GM23338 (cell line): ENCODE measurements at regions not wholly inside any gene's neighbourhood (a gene's known extent, or its start where the extent isn't known, plus 50 kb on each side); places are given as distances from the start of the nearest gene placed in this dataset.

Experiments
- ATAC-seq: fragments of 200-7000 bp; cut with Tn5 transposase; 3 replicates; pipeline ENCODE4 v1.9.1; 2020
- DNase-seq: peaks from one replicate; pipeline ENCODE4 v3.0.0-alpha.2; 2015; ENCODE audit warnings: low spot score
- H2AFZ ChIP-seq: fragments of 200-600 bp; sonication (generic); 2 replicates; pipeline ENCODE4 v1.8.0; 2016; ENCODE audit warnings: antibody characterized with exemption, mild to moderate bottlenecking, moderate library complexity
- H3F3A ChIP-seq: fragments of 200-600 bp; sonication (generic); replicated peaks from 2 replicates; pipeline ENCODE4 v1.8.0; 2017; ENCODE audit warnings: antibody characterized with exemption, mixed run types, low read depth
- H3K27ac ChIP-seq: fragments of 200-600 bp; sonication (generic); 2 replicates; pipeline ENCODE4 v1.6.1; 2016; ENCODE audit warnings: low read depth
- H3K27me3 ChIP-seq: fragments of 200-600 bp; sonication (generic); 2 replicates; pipeline ENCODE4 v1.8.0; 2016; ENCODE audit warnings: mild to moderate bottlenecking, mixed run types, moderate library complexity; ENCODE audit not compliant: insufficient read depth
- H3K36me3 ChIP-seq: fragments of 200-600 bp; sonication (generic); 2 replicates; pipeline ENCODE4 v1.8.0; 2016; ENCODE audit warnings: mild to moderate bottlenecking; ENCODE audit not compliant: insufficient read depth
- H3K4me1 ChIP-seq: fragments of 200-600 bp; sonication (generic); 2 replicates; pipeline ENCODE4 v1.8.0; 2016; ENCODE audit warnings: mild to moderate bottlenecking, moderate library complexity; ENCODE audit not compliant: insufficient read depth
- H3K4me2 ChIP-seq: fragments of 200-600 bp; sonication (generic); 2 replicates; pipeline ENCODE4 v1.7.1; 2017; ENCODE audit warnings: mixed run types
- H3K4me3 ChIP-seq: fragments of 200-600 bp; sonication (generic); 2 replicates; pipeline ENCODE4 v1.6.1; 2016; ENCODE audit warnings: mixed run types
- H3K79me2 ChIP-seq: fragments of 200-600 bp; sonication (generic); replicated peaks from 2 replicates; pipeline ENCODE4 v1.8.0; 2017; ENCODE audit warnings: mild to moderate bottlenecking; ENCODE audit not compliant: insufficient read depth
- H3K9me2 ChIP-seq: fragments of 200-600 bp; sonication (generic); 2 replicates; pipeline ENCODE4 v1.8.0; 2017; ENCODE audit not compliant: insufficient read depth
- H4K20me1 ChIP-seq: fragments of 200-600 bp; sonication (generic); replicated peaks from 2 replicates; pipeline ENCODE4 v1.8.0; 2017; ENCODE audit warnings: mild to moderate bottlenecking; ENCODE audit not compliant: insufficient read depth
- H3K27ac Mint-ChIP-seq: 2 replicates; pipeline ENCODE4 v1.8.0; 2020; ENCODE audit warnings: inconsistent platforms, mild to moderate bottlenecking, moderate library complexity, mixed read lengths
- H3K27me3 Mint-ChIP-seq: 3 replicates; pipeline ENCODE4 v1.8.0; 2022; ENCODE audit warnings: low read depth, mild to moderate bottlenecking, moderate library complexity, mixed read lengths, inconsistent platforms; ENCODE audit not compliant: insufficient read depth, poor library complexity
- H3K36me3 Mint-ChIP-seq: 3 replicates; pipeline ENCODE4 v1.8.0; 2021; ENCODE audit warnings: low read depth, mild to moderate bottlenecking, inconsistent platforms, moderate library complexity, mixed read lengths
- H3K4me1 Mint-ChIP-seq: 3 replicates; pipeline ENCODE4 v1.8.0; 2020; ENCODE audit warnings: mild to moderate bottlenecking, inconsistent platforms, mixed read lengths
- H3K4me3 Mint-ChIP-seq: 3 replicates; pipeline ENCODE4 v1.8.0; 2021; ENCODE audit warnings: moderate library complexity, mild to moderate bottlenecking, inconsistent platforms, mixed read lengths
- H3K9me3 Mint-ChIP-seq: 3 replicates; pipeline ENCODE4 v1.8.0; 2020; ENCODE audit warnings: moderate library complexity, mild to moderate bottlenecking, inconsistent platforms, mixed read lengths
- CREB1 ChIP-seq: fragments of 250-450 bp; sonication (Bioruptor Pico); IDR thresholded peaks from 2 replicates; pipeline ENCODE4 v1.5.0; 2020; ENCODE audit warnings: low read depth, mild to moderate bottlenecking, moderate library complexity
- JUNB ChIP-seq: IDR thresholded peaks from one replicate; pipeline ENCODE4 v1.6.1; 2016; ENCODE audit warnings: antibody characterized with exemption; ENCODE audit not compliant: unreplicated experiment
- NANOG ChIP-seq: IDR thresholded peaks from 2 replicates; pipeline ENCODE4 v1.6.1; 2016; ENCODE audit warnings: antibody characterized with exemption, borderline replicate concordance
- POLR2AphosphoS5 ChIP-seq: IDR thresholded peaks from 2 replicates; pipeline ENCODE4 v1.6.1; 2016; ENCODE audit warnings: antibody characterized with exemption, low read depth
- STAT1 ChIP-seq: IDR thresholded peaks from one replicate; pipeline ENCODE4 v1.6.1; 2016; ENCODE audit warnings: antibody characterized with exemption; ENCODE audit not compliant: unreplicated experiment
- ZNF331 ChIP-seq: fragments of 250-450 bp; sonication (Bioruptor Pico); IDR thresholded peaks from 2 replicates; pipeline ENCODE4 v1.5.0; 2020; ENCODE audit warnings: low read depth, mild to moderate bottlenecking, moderate library complexity
- TF ChIP-seq, protein P1 (sequence below): IDR thresholded peaks from 2 replicates; pipeline ENCODE4 v1.6.1; 2016; ENCODE audit warnings: antibody characterized with exemption

DNA sequence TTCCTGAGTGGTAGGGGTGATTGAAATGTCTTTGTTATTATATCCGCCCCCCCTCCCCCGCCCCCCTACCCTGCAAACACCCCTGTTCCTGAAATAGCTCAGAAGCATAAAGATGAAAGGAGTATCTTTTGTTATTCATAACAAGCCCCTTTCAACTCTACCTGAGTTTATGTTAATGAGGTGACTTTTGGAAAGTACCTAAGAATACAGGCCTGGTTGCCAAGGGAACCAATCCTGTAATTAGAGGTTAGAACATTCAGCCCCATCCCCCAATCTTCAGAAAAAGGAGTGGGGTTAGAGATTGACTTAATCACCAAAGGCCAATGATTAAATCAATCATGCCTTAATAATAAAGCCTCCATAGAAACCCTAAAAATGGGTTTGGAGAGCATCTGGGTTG is 979.2 kb upstream of the GJE1 start:
- Histone ChIP-seq H3F3A (no peaks in the 10 kb centered on the region), H2AFZ (no peak overlapping the region), H3K79me2 (no peaks in the 10 kb centered on the region), H4K20me1 (no peaks in the 10 kb centered on the region), H3K36me3 (no peaks in the 10 kb centered on the region), H3K27ac (peak overlapping the region; percentile 48; the same call in 1 of the 2 replicates), H3K27me3 (no peaks in the 10 kb centered on the region), H3K4me1 (peaks cover 22% of the 10 kb centered on the region), H3K4me3 (no peak overlapping the region), H3K4me2 (no peak overlapping the region), H3K9me2 (peaks cover 16% of the 10 kb centered on the region; the same call in 1 of the 2 replicates)
- peak; percentile 85 for ATAC-seq
- Mint-ChIP-seq H3K9me3 (peaks cover 55% of the 10 kb centered on the region), H3K4me3 (no peak overlapping the region), H3K36me3 (peaks cover 60% of the 10 kb centered on the region), H3K4me1 (peaks cover 20% of the 10 kb centered on the region), H3K27ac (peak overlapping the region; percentile 94; the same call in 1 of the 2 replicates), H3K27me3 (no peaks in the 10 kb centered on the region)
- TF ChIP-seq NANOG (peak; percentile 37; the same call in 1 of the 2 replicates), JUNB (no peak)
- peak; percentile 94 for DNase-seq

DNA sequence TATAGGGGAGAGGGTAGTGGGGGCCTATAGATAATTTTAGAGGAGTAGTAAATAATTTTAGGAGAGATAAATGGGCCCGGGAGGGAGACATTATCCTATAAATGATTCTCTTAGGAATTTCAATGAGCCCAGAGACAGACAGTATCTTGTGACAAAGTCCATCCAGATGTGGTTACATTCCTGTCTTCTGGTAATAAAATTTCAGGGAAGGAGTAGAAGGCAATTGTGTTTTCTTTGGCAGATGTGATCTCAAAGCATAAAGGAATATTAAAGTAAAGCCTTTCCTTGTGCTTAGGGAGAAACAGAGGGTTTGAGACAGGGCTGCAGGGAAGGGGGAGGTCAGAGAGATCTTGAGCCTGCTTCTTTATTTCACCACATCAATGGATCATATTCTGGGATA is 979.8 kb upstream of the GJE1 start:
- Mint-ChIP-seq H3K27ac (peak overlapping the region; percentile 94), H3K9me3 (peaks cover 61% of the 10 kb centered on the region), H3K4me3 (no peak overlapping the region), H3K36me3 (peaks cover 66% of the 10 kb centered on the region), H3K4me1 (peaks cover 20% of the 10 kb centered on the region), H3K27me3 (no peaks in the 10 kb centered on the region)
- Histone ChIP-seq H3K27ac (peak overlapping the region; percentile 94), H3K79me2 (no peaks in the 10 kb centered on the region), H3K27me3 (no peaks in the 10 kb centered on the region), H3K36me3 (no peaks in the 10 kb centered on the region; the same call in 1 of the 2 replicates), H2AFZ (no peak overlapping the region), H3F3A (no peaks in the 10 kb centered on the region), H3K4me1 (peaks cover 22% of the 10 kb centered on the region), H3K4me3 (no peak overlapping the region), H4K20me1 (no peaks in the 10 kb centered on the region), H3K4me2 (peak overlapping the region; percentile 55), H3K9me2 (peaks cover 22% of the 10 kb centered on the region; the same call in 1 of the 2 replicates)
- ATAC-seq: no peak
- no peak for TF ChIP-seq ZNF331 (CRISPR knock-in tag)
- TF ChIP-seq, protein P1, sequence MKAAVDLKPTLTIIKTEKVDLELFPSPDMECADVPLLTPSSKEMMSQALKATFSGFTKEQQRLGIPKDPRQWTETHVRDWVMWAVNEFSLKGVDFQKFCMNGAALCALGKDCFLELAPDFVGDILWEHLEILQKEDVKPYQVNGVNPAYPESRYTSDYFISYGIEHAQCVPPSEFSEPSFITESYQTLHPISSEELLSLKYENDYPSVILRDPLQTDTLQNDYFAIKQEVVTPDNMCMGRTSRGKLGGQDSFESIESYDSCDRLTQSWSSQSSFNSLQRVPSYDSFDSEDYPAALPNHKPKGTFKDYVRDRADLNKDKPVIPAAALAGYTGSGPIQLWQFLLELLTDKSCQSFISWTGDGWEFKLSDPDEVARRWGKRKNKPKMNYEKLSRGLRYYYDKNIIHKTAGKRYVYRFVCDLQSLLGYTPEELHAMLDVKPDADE: no peak
- no peak for TF ChIP-seq POLR2AphosphoS5
- no peak for DNase-seq

DNA sequence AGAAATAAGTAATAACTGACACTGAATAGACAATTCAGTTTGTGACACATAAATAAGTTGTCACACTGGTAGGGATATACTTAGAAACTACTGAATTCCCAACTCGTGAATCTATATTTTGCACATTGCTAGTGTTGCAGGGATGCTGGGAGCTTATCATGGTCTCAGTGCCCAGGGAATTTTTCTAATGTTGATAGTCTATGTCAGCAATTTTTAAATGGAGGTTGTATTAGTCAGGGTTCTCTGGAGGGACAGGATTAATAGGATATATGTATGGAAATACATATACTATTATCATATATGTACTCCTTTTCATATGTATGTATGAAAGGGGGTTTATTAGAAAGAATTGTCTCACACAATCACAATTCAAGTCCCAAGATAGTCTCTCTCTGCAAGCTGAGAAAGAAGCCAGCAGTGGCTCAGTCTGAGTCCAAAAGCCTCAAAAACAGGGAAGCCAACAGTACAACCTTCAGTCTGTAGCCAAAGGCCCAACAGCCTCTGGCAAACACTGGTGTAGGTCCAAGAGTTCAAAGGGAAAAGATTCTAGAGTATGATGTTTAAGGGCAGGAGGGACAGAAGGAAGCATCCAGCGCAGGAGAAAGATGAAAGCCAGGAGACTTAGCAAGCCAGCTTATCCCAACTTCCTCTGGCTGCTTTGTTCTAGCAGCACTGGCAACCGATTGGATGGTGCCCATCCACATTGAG is 980.9 kb upstream of the GJE1 start:
- H3K27ac ChIP-seq: peak overlapping the region; percentile 94
- ATAC-seq (no peak), DNase-seq (no peak)
- Mint-ChIP-seq H3K27me3 (no peaks in the 10 kb centered on the region), H3K36me3 (peaks cover 66% of the 10 kb centered on the region), H3K27ac (peak overlapping the region; percentile 33; the same call in 1 of the 2 replicates), H3K4me1 (peaks cover 20% of the 10 kb centered on the region), H3K9me3 (peaks cover 61% of the 10 kb centered on the region), H3K4me3 (no peak overlapping the region)
- H3K4me2 ChIP-seq: 0 out of 2 replicates have a peak overlapping the region, but pooled peaks have one; percentile 55
- no peaks in the 10 kb centered on the region; the same call in 1 of the 2 replicates for H3K36me3 ChIP-seq
- peak overlapping the region; percentile 87 for H2AFZ ChIP-seq
- H3K79me2 ChIP-seq: no peaks in the 10 kb centered on the region
- no peak overlapping the region for H3K4me3 ChIP-seq
- peaks cover 22% of the 10 kb centered on the region; the same call in 1 of the 2 replicates for H3K9me2 ChIP-seq
- H4K20me1 ChIP-seq: no peaks in the 10 kb centered on the region
- H3K4me1 ChIP-seq: peaks cover 22% of the 10 kb centered on the region
- no peaks in the 10 kb centered on the region for H3F3A ChIP-seq
- H3K27me3 ChIP-seq: no peaks in the 10 kb centered on the region
- TF ChIP-seq NANOG (no peak), STAT1 (no peak), CREB1 (CRISPR knock-in tag) (no peak), ZNF331 (CRISPR knock-in tag) (no peak)
- TF ChIP-seq, protein P1: no peak
